HepG2 (cell line): ENCODE measurements at regions not wholly inside any gene's neighbourhood (a gene's known extent, or its start where the extent isn't known, plus 50 kb on each side); places are given as distances from the start of the nearest gene placed in this dataset.

ENCODE experiments used
- ATAC-seq: fragments of 200-7000 bp; cut with Tn5 transposase; 3 replicates; pipeline ENCODE4 v1.9.1; 2020; ENCODE audit warnings: mild to moderate bottlenecking, moderate library complexity
- BruUV-seq: library from RNA; stranded (reverse); fragments of 400-500 nt; replicated peaks from 2 replicates; lab custom pipeline; 2021; lab: Mats Ljungman, UMichigan
- CTCF ChIA-PET: fragments of 300-600 bp; formaldehyde crosslinking; extraction: SDS; loops from one replicate; lab custom pipeline; 2021; ENCODE audit warnings: low total read pairs, inconsistent platforms, low intra/inter-chr PET ratio; lab: Yijun Ruan, JAX
- POLR2A ChIA-PET: fragments of 350-600 bp; sonication (Branson Sonifier 250); formaldehyde crosslinking; loops from one replicate; lab custom pipeline; 2020; ENCODE audit warnings: antibody characterized with exemption, inconsistent platforms; lab: Yijun Ruan, JAX
- DNase-seq: peaks from one replicate; pipeline ENCODE4 v3.0.0-alpha.2; 2015; ENCODE audit warnings: low spot score
- FAIRE-seq: peaks from 3 replicates; lab custom pipeline; 2011; peaks lifted over from hg19 to GRCh38; lab: Jason Lieb, UNC
- H2AFZ ChIP-seq: one replicate; pipeline ENCODE4 v1.6.1; 2011; ENCODE audit warnings: low read length, inconsistent platforms
- H3K27ac ChIP-seq: fragments of 300-600 bp; 3 replicates; pipeline ENCODE4 v1.8.0; 2011; ENCODE audit warnings: mixed run types, mild to moderate bottlenecking, mixed read lengths, low read length, inconsistent platforms; ENCODE audit not compliant: insufficient read depth; ENCODE audit errors: extremely low read length
- H3K27me3 ChIP-seq, 2 experiments: fragments of 200-600 bp in 1 of 2; 2 replicates in 1 of 2; 3 replicates in 1 of 2; pipeline versions ENCODE4 v1.6.0 to v1.8.0; 2011; ENCODE audit warnings: low read length in 2 of 2, mild to moderate bottlenecking in 2 of 2, moderate library complexity in 2 of 2, inconsistent platforms in 1 of 2; ENCODE audit not compliant: insufficient read depth in 2 of 2, control insufficient read depth in 1 of 2
- H3K36me3 ChIP-seq, 2 experiments: fragments of 200-600 bp in 1 of 2; replicated peaks in 1 of 2; 2 replicates in 1 of 2; 3 replicates in 1 of 2; pipeline versions ENCODE4 v1.5.1 to v1.8.0; 2011; ENCODE audit warnings: low read length in 2 of 2, inconsistent platforms in 1 of 2; ENCODE audit not compliant: insufficient read depth in 2 of 2, control insufficient read depth in 1 of 2
- H3K4me1 ChIP-seq: 2 replicates; pipeline ENCODE4 v1.5.1; 2012; ENCODE audit warnings: low read length, inconsistent platforms; ENCODE audit not compliant: insufficient read depth
- H3K4me2 ChIP-seq: 2 replicates; pipeline ENCODE4 v1.6.0; 2011; ENCODE audit warnings: low read depth, low read length, inconsistent platforms
- H3K4me3 ChIP-seq, 3 experiments: fragments of 200-600 bp in 1 of 3; sonication (generic), shearing (Covaris generic) in 1 of 3; replicated peaks in 1 of 3; 2 replicates each; pipeline ENCODE4 v1.5.1; 2011 to 2016; ENCODE audit warnings: low read length in 3 of 3, inconsistent platforms in 2 of 3, low read depth in 2 of 3, mild to moderate bottlenecking in 2 of 3, control low read depth in 1 of 3, mixed read lengths in 1 of 3; ENCODE audit not compliant: insufficient read depth in 1 of 3
- H3K79me2 ChIP-seq: one replicate; pipeline ENCODE4 v1.6.1; 2011; ENCODE audit warnings: low read length, inconsistent platforms; ENCODE audit not compliant: insufficient read depth
- H3K9ac ChIP-seq: 2 replicates; pipeline ENCODE4 v1.6.0; 2011; ENCODE audit warnings: mild to moderate bottlenecking, low read depth, low read length, inconsistent platforms; ENCODE audit not compliant: insufficient read depth
- H3K9me3 ChIP-seq: 2 replicates; pipeline ENCODE4 v1.5.1; 2012; ENCODE audit warnings: mild to moderate bottlenecking, low read length
- H4K20me1 ChIP-seq: 2 replicates; pipeline ENCODE4 v1.6.0; 2011; ENCODE audit warnings: inconsistent platforms, mild to moderate bottlenecking, low read length, moderate library complexity; ENCODE audit not compliant: insufficient read depth
- AKNA ChIP-seq: sonication (generic); formaldehyde crosslinking; IDR thresholded peaks from 2 replicates; pipeline ENCODE4 v1.4.0; 2020; ENCODE audit warnings: missing genetic modification reagents, borderline replicate concordance
- CREB3 ChIP-seq: sonication (generic); formaldehyde crosslinking; IDR thresholded peaks from 2 replicates; pipeline ENCODE4 v1.5.0; 2020; ENCODE audit warnings: missing genetic modification reagents
- DZIP1 ChIP-seq: sonication (generic); formaldehyde crosslinking; IDR thresholded peaks from 2 replicates; pipeline ENCODE4 v1.5.0; 2020; ENCODE audit warnings: mild to moderate bottlenecking, missing genetic modification reagents
- RARA ChIP-seq: IDR thresholded peaks from 2 replicates; pipeline ENCODE4 v1.6.1; 2016; ENCODE audit warnings: missing genetic modification reagents, missing compliant biosample characterization
- SAFB2 ChIP-seq: sonication (generic); formaldehyde crosslinking; IDR thresholded peaks from 2 replicates; pipeline ENCODE4 v1.5.1; 2020; ENCODE audit warnings: missing genetic modification reagents, low read depth, mild to moderate bottlenecking, borderline replicate concordance
- ZBTB10 ChIP-seq: sonication (generic); formaldehyde crosslinking; IDR thresholded peaks from 2 replicates; pipeline ENCODE4 v1.4.0; 2020; ENCODE audit warnings: missing genetic modification reagents, borderline replicate concordance
- ZNF281 ChIP-seq: sonication (generic); formaldehyde crosslinking; IDR thresholded peaks from 2 replicates; pipeline ENCODE4 v1.4.0; 2020; ENCODE audit warnings: missing genetic modification reagents, borderline replicate concordance
- ZNF30 ChIP-seq: sonication (generic); formaldehyde crosslinking; IDR thresholded peaks from 2 replicates; pipeline ENCODE4 v1.5.0; 2020; ENCODE audit warnings: mild to moderate bottlenecking, missing genetic modification reagents
- ZNF678 ChIP-seq: sonication (generic); formaldehyde crosslinking; IDR thresholded peaks from 2 replicates; pipeline ENCODE4 v1.4.0; 2020; ENCODE audit warnings: mild to moderate bottlenecking, missing genetic modification reagents
- ZNF850 ChIP-seq: sonication (generic); formaldehyde crosslinking; conservative IDR thresholded peaks from 2 replicates; pipeline ENCODE4 v1.9.0; 2021; ENCODE audit warnings: mild to moderate bottlenecking, missing genetic modification reagents
- WGBS: methylation state at CpG from one replicate; pipeline ENCODE4 v1.1.6; 2017; ENCODE audit warnings: low lambda C conversion rate; 5-methylcytosine and 5-hydroxymethylcytosine counted together
- in situ Hi-C: cut with HindIII; loops from 2 replicates; pipeline ENCODE4 v1.10.0; 2017; ENCODE audit warnings: low pct_unique_long_range_greater_than_20kb; ENCODE audit not compliant: extremely low pct_ligation_motif_present
- intact Hi-C: fragments of 100-400 bp; cut with micrococcal nuclease; formaldehyde crosslinking; loops from one replicate; pipeline ENCODE4 v1.10.0; 2022; ENCODE audit not compliant: unreplicated experiment

GRCh38 chr14:82642425-82642824 is 1108.8 kb upstream of the SEL1L start:
- ATAC-seq (no peak), FAIRE-seq (no peak), DNase-seq (no peak)
- ChIA-PET CTCF (no interaction called here), POLR2A (no interaction called here)
- no peaks in the 10 kb centered on the region for H3K4me1 ChIP-seq
- no peak overlapping the region for H2AFZ ChIP-seq
- no peaks in the 10 kb centered on the region for H3K27me3 ChIP-seq
- H3K27ac ChIP-seq, result no peak overlapping the region
- H3K79me2 ChIP-seq, result no peaks in the 10 kb centered on the region
- 50% methylated on average over 15 of the region's 15 CpGs for WGBS
- H4K20me1 ChIP-seq, result no peaks in the 10 kb centered on the region
- H3K9me3 ChIP-seq, result peaks cover 83% of the 10 kb centered on the region
- H3K9ac ChIP-seq, result no peak overlapping the region
- no peaks in the 10 kb centered on the region for H3K36me3 ChIP-seq
- H3K4me3 ChIP-seq, result no peak overlapping the region
- BruUV-seq, result no TSS peak
- H3K4me2 ChIP-seq, result no peak overlapping the region
- in situ Hi-C loops (no loop called here), intact Hi-C loops (no loop called here)
- TF ChIP-seq ZNF30 (CRISPR knock-in tag) (no peak), ZNF678 (no peak), ZNF281 (CRISPR knock-in tag) (no peak), ZNF850 (CRISPR knock-in tag) (no peak), RARA (CRISPR knock-in tag) (no peak), DZIP1 (CRISPR knock-in tag) (no peak), ZBTB10 (CRISPR knock-in tag) (no peak), SAFB2 (no peak), AKNA (CRISPR knock-in tag) (no peak), CREB3 (CRISPR knock-in tag) (no peak)
